Peyer's patch (tissue), 4 donors: ENCODE measurements at regions not wholly inside any gene's neighbourhood (a gene's known extent, or its start where the extent isn't known, plus 50 kb on each side); places are given as distances from the start of the nearest gene placed in this dataset.

ENCODE experiments used
- DNase-seq, 3 donors: peaks; one replicate each; pipeline ENCODE4 v3.0.0-alpha.2; 2017 to 2019
- H3K27ac ChIP-seq, 4 donors: fragments of 200-600 bp; sonication (generic); one replicate each; pipeline ENCODE4 v1.5.1; 2016 to 2019
- H3K27me3 ChIP-seq, 2 donors: fragments of 200-600 bp; sonication (generic); one replicate each; pipeline ENCODE4 v1.5.1; 2019
- H3K36me3 ChIP-seq, 3 donors: fragments of 200-600 bp; sonication (generic); one replicate each; pipeline ENCODE4 v1.5.1; 2016 to 2019
- H3K4me1 ChIP-seq, 4 donors: fragments of 200-600 bp; sonication (generic); one replicate each; pipeline ENCODE4 v1.5.1; 2016 to 2019
- H3K4me3 ChIP-seq, 4 donors: fragments of 200-600 bp; sonication (generic); 1 replicate in 3 of 4; 2 replicates in 1 of 4; pipeline ENCODE4 v1.5.1; 2016 to 2019; ENCODE audit warnings: mild to moderate bottlenecking in 1 of 4
- H3K9me3 ChIP-seq, 4 donors: fragments of 200-600 bp; sonication (generic); one replicate each; pipeline ENCODE4 v1.5.1; 2016 to 2019; ENCODE audit warnings: mild to moderate bottlenecking in 1 of 4
- POLR2A ChIP-seq, 2 donors: fragments of 450-650 bp; IDR thresholded peaks; one replicate each; pipeline ENCODE4 v1.5.1; 2017; ENCODE audit warnings: antibody characterized with exemption in 2 of 2, mild to moderate bottlenecking in 2 of 2, moderate library complexity in 2 of 2
- TF ChIP-seq, protein P1 (sequence below), 6 experiments: fragments of 450-650 bp in 4 of 6; fragments of 200-600 bp in 2 of 6; sonication (generic) in 1 of 6; IDR thresholded peaks; one replicate each; pipeline ENCODE4 v1.5.1; 2017 to 2019; ENCODE audit warnings: antibody characterized with exemption in 6 of 6, mild to moderate bottlenecking in 3 of 6, moderate library complexity in 1 of 6

DNA sequence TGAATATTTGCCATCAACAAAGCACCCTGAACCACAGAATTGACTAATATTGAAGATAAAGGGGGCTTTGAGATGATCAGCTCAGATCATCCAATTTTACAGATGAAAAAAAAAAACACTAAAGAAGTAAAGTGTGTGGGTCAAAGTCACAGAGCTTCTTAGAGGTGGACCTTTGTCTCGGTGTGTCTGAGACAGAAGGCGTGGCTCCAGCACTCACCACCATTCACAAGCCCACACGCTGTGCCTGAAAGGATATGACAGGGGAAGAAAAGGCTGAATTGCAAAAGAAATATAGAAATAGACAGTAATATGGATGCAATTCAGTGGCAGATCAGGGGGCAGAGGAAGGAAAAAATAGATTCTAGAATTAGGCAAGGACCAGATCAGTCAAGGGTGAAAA is 114.9 kb upstream of the PLXNA4 start:
- Histone ChIP-seq H3K4me3 (no peak overlapping the region), H3K27ac (no peak overlapping the region), H3K4me1 (no peaks in the 10 kb centered on the region), H3K9me3 (no peaks in the 10 kb centered on the region), H3K27me3 (no peaks in the 10 kb centered on the region), H3K36me3 (no peaks in the 10 kb centered on the region)
- no peak for DNase-seq
- TF ChIP-seq, protein P1, sequence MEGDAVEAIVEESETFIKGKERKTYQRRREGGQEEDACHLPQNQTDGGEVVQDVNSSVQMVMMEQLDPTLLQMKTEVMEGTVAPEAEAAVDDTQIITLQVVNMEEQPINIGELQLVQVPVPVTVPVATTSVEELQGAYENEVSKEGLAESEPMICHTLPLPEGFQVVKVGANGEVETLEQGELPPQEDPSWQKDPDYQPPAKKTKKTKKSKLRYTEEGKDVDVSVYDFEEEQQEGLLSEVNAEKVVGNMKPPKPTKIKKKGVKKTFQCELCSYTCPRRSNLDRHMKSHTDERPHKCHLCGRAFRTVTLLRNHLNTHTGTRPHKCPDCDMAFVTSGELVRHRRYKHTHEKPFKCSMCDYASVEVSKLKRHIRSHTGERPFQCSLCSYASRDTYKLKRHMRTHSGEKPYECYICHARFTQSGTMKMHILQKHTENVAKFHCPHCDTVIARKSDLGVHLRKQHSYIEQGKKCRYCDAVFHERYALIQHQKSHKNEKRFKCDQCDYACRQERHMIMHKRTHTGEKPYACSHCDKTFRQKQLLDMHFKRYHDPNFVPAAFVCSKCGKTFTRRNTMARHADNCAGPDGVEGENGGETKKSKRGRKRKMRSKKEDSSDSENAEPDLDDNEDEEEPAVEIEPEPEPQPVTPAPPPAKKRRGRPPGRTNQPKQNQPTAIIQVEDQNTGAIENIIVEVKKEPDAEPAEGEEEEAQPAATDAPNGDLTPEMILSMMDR (IDR thresholded peaks at IDR 0.05), result no peak
- TF ChIP-seq POLR2A (IDR thresholded peaks at IDR 0.05), result no peak

DNA sequence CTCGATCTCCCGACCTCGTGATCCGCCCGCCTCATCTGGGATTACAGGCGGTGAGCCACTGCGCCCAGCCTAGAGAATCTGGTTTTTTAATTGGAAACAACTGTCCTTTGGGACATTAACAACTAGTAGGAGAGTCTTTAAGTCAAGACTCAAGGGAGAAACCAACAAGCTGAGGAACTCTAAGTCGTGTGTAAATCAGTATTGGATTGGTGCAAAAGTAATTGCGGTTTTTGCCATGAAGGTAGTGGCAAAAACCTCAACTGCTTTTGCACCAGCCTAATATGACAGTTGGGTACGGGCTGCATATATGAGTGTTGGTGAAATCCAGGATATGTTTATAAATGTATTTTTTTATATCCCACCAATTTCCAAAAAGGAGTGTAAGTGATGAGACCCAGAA is 113.9 kb upstream of the PLXNA4 start:
- Histone ChIP-seq H3K27me3 (no peaks in the 10 kb centered on the region), H3K9me3 (no peaks in the 10 kb centered on the region), H3K36me3 (no peaks in the 10 kb centered on the region), H3K4me1 (no peaks in the 10 kb centered on the region), H3K27ac (no peak overlapping the region), H3K4me3 (no peak overlapping the region)
- TF ChIP-seq POLR2A (IDR thresholded peaks at IDR 0.05), result no peak
- TF ChIP-seq, protein P1 (IDR thresholded peaks at IDR 0.05), result no peak
- no peak for DNase-seq

DNA sequence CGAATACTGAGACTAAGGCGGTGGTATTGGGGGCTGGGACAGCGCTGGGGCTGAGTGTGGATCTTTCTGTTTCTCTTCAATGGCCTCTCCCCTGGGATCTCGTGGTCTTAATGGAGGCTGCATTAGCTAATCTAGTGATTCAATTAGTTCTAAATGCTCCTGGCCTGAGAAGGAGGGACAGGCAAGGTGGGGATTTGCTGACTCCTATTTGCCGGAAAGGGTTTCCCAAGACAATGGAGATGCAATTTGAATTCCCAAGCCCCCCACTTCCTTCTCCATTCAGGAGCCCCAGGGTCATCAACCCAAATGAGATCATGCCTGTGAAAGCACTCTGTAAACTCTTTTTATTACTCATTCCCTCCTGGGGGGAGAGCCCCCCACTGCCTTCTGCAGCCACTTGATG is 111.7 kb upstream of the PLXNA4 start:
- Histone ChIP-seq H3K9me3 (no peaks in the 10 kb centered on the region), H3K4me1 (no peaks in the 10 kb centered on the region), H3K36me3 (no peaks in the 10 kb centered on the region), H3K27me3 (no peaks in the 10 kb centered on the region), H3K27ac (no peak overlapping the region), H3K4me3 (no peak overlapping the region)
- TF ChIP-seq, protein P1 (IDR thresholded peaks at IDR 0.05), result no peak
- no peak for TF ChIP-seq POLR2A (IDR thresholded peaks at IDR 0.05)
- no peak for DNase-seq

DNA sequence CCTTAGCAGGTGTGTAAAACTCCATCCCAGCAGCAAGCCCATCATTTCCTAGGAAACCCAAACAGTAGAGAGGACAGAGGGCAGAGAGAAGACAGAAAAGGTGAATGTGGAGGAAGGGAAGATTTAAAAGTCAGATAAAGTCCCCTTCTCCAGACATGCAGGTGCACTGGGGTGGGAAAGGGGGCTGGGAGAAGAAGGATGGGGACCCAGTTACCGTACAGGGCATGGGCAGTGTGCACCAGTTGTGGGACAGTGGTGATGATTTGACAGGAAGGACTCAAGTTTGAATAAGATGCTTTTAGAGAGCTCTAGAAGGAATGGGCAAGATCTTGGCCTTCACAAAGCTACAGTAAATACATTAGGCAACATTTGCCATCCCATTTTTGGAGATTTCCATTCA is 110.7 kb upstream of the PLXNA4 start:
- no peak for DNase-seq

DNA sequence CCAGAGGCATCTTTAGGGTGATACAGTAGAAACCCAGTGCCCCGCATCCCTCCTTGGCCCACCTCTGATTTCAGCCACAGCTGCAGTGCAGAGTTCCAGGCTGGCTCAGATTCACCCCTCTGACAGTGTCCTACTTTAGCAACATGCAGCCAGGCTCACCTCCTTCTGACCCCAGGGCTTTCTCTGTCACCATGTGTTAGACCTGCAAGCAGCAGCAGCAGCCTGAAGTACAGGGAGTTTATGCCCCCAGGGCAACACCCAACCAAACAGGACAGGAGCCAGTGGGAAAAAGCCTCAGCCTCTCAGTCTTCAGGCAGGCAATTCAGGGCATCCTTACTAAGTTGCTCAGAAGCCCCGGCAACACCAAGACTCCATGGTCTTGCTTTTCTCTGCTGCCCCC is 109.0 kb upstream of the PLXNA4 start:
- Histone ChIP-seq H3K4me3 (no peak overlapping the region), H3K36me3 (no peaks in the 10 kb centered on the region), H3K27ac (no peak overlapping the region), H3K9me3 (no peaks in the 10 kb centered on the region), H3K4me1 (no peaks in the 10 kb centered on the region), H3K27me3 (no peaks in the 10 kb centered on the region)
- no peak for DNase-seq
- TF ChIP-seq, protein P1 (IDR thresholded peaks at IDR 0.05), result no peak
- TF ChIP-seq POLR2A (IDR thresholded peaks at IDR 0.05), result no peak

More for the DNA sequence above, 110.7 kb upstream of the PLXNA4 start:
- no peaks in the 10 kb centered on the region for H3K27me3 ChIP-seq
- H3K27ac ChIP-seq, result no peak overlapping the region
- no peaks in the 10 kb centered on the region for H3K4me1 ChIP-seq
- H3K9me3 ChIP-seq, result no peaks in the 10 kb centered on the region
- H3K36me3 ChIP-seq, result no peaks in the 10 kb centered on the region
- TF ChIP-seq, protein P1 (IDR thresholded peaks at IDR 0.05), result no peak
- TF ChIP-seq POLR2A (IDR thresholded peaks at IDR 0.05), result no peak
- H3K4me3 ChIP-seq, result no peak overlapping the region
